Astrocyte of the hippocampus (primary cell): ENCODE measurements at regions not wholly inside any gene's neighbourhood (a gene's known extent, or its start where the extent isn't known, plus 50 kb on each side); places are given as distances from the start of the nearest gene placed in this dataset.

Source experiments
- DNase-seq: peaks from one replicate; pipeline ENCODE4 v3.0.0; 2011; ENCODE audit warnings: low read depth, low spot score

- DNase-seq, result no peak
Observed at GRCh38 chr15:23514484-23514883, 51.0 kb upstream of the MKRN3 start.

GRCh38 chr15:23506762-23507161, 58.7 kb upstream of the MKRN3 start:
- DNase-seq, result no peak

- no peak for DNase-seq
Observed at GRCh38 chr15:23503980-23504379, 56.9 kb upstream of the GOLGA6L2 start.

DNA sequence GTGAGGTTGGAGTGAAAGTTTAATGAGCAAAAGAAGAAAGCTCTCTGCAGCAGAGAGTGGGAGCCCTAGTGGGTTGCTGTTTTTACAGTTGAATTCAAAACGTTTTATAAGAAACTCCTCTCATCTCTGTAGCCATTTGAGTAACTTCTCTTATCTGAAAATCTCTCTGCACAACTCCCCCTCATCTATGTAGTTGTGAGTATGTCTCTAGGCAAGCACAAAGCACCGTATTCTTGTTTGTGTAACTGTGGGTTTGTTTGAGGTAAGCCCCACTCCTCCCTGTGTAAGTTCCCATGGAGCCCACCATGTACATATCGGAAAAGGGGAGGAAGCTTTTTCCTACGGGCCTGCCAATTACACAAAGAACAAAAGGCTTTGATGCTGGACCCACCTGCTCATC, 56.5 kb upstream of the GOLGA6L2 start:
- no peak for DNase-seq

- DNase-seq, result peak; percentile 22
Observed at GRCh38 chr15:23497710-23498111, 50.7 kb upstream of the GOLGA6L2 start.
